ENCODE measurements at regions not wholly inside any gene's neighbourhood (a gene's known extent, or its start where the extent isn't known, plus 50 kb on each side); places are given as distances from the start of the nearest gene placed in this dataset.

GRCh38 chr12:114846771-114847170 is 162.8 kb upstream of the TBX3 start (continued):
- TF ChIP-seq USF2 (IDR thresholded peaks at IDR 0.05; ENCODE audit: borderline replicate concordance, low read depth, low read length) = no peak
- TF ChIP-seq CHD2 (IDR thresholded peaks at IDR 0.05; ENCODE audit: low read length, partially characterized antibody) = no peak
- no peak for TF ChIP-seq NRF1 (IDR thresholded peaks at IDR 0.05; ENCODE audit: low read depth, low read length)
- TF ChIP-seq FOXM1 (IDR thresholded peaks at IDR 0.05; ENCODE audit: low read depth) = no peak
- no peak for TF ChIP-seq TEAD4 (IDR thresholded peaks at IDR 0.05; ENCODE audit: borderline replicate concordance, insufficient read depth)
- TF ChIP-seq EZH2phosphoT487 (IDR thresholded peaks at IDR 0.05; ENCODE audit: borderline replicate concordance, low read depth) = no peak
- TF ChIP-seq JUND (IDR thresholded peaks at IDR 0.05) = no peak
- no peak for TF ChIP-seq GATA2 (CRISPR knock-in tag; IDR thresholded peaks at IDR 0.05)

GRCh38 chr12:114841557-114842251 is 157.7 kb upstream of the TBX3 start:
- POLR2A ChIA-PET = no interaction called here
- no peaks in the 10 kb centered on the region for H3K4me1 ChIP-seq (ENCODE audit: control insufficient read depth in 1 of 2, insufficient read depth in 2 of 2, low read depth in 1 of 2, low read length in 1 of 2)
- no peak overlapping the region for H2AFZ ChIP-seq (ENCODE audit: low read depth)
- H3K79me2 ChIP-seq (ENCODE audit: insufficient read depth) = no peaks in the 10 kb centered on the region
- CTCF ChIA-PET = no interaction called here
- no peaks in the 10 kb centered on the region for H3K27me3 ChIP-seq (ENCODE audit: insufficient read depth)
- 45% methylated on average over 5 of the region's 5 CpGs for WGBS (ENCODE audit: low lambda C conversion rate)
- no peak overlapping the region for H3K9ac ChIP-seq
- DNase-seq = no peak
- H3K36me3 ChIP-seq (replicated peaks in 1 of 2; ENCODE audit: control insufficient read depth in 1 of 2, insufficient read depth in 2 of 2, low read length in 1 of 2) = no peaks in the 10 kb centered on the region
- H3K27ac ChIP-seq (ENCODE audit: low read depth in 2 of 2, low read length in 1 of 2) = no peak overlapping the region
- no peaks in the 10 kb centered on the region for H3K9me2 ChIP-seq
- no peaks in the 10 kb centered on the region for H3K9me3 ChIP-seq
- H4K20me1 ChIP-seq (ENCODE audit: insufficient read depth) = no peaks in the 10 kb centered on the region
- H3K4me2 ChIP-seq = no peak overlapping the region
- H3K4me3 ChIP-seq (ENCODE audit: low read depth in 2 of 2, low read length in 1 of 2) = no peak overlapping the region
- no peaks in the 10 kb centered on the region for H3F3A ChIP-seq (replicated peaks; ENCODE audit: insufficient read depth)
- TF ChIP-seq TAF1 (IDR thresholded peaks at IDR 0.05; ENCODE audit: borderline replicate concordance, low read depth, low read length) = no peak
- TF ChIP-seq RCOR1 (IDR thresholded peaks at IDR 0.05; ENCODE audit: low read length) = no peak
- TF ChIP-seq FOXM1 (IDR thresholded peaks at IDR 0.05; ENCODE audit: low read depth) = no peak
- TF ChIP-seq TCF12 (IDR thresholded peaks at IDR 0.05) = no peak
- no peak for TF ChIP-seq IRF3 (IDR thresholded peaks at IDR 0.05; ENCODE audit: low read depth, low read length)
- no peak for TF ChIP-seq USF1 (IDR thresholded peaks at IDR 0.05; ENCODE audit: borderline replicate concordance, low read depth)
- no peak for TF ChIP-seq NFIC (IDR thresholded peaks at IDR 0.05; ENCODE audit: borderline replicate concordance)
- TF ChIP-seq TEAD4 (IDR thresholded peaks at IDR 0.05; ENCODE audit: borderline replicate concordance, insufficient read depth) = no peak
- no peak for TF ChIP-seq MAX (IDR thresholded peaks at IDR 0.05; ENCODE audit: low read depth)
- no peak for TF ChIP-seq SIN3A (IDR thresholded peaks at IDR 0.05; ENCODE audit: borderline replicate concordance, low read depth, low read length)
- no peak for TF ChIP-seq CHD2 (IDR thresholded peaks at IDR 0.05; ENCODE audit: low read length, partially characterized antibody)
- no peak for TF ChIP-seq RAD21 (IDR thresholded peaks at IDR 0.05; ENCODE audit: low read length)
- TF ChIP-seq EZH2phosphoT487 (IDR thresholded peaks at IDR 0.05; ENCODE audit: borderline replicate concordance, low read depth) = no peak
- TF ChIP-seq YY1 (IDR thresholded peaks at IDR 0.05; ENCODE audit: low read depth) = no peak

Measured in SK-N-SH (cell line).